GM12892 (cell line): ENCODE measurements at regions not wholly inside any gene's neighbourhood (a gene's known extent, or its start where the extent isn't known, plus 50 kb on each side); places are given as distances from the start of the nearest gene placed in this dataset.

Experiments used
- POLR2A ChIP-seq: IDR thresholded peaks from 2 replicates; pipeline ENCODE4 v1.6.1; 2011; ENCODE audit warnings: low read depth, low read length, control low read depth
- POLR2AphosphoS5 ChIP-seq: IDR thresholded peaks from 2 replicates; pipeline ENCODE4 v1.6.1; 2011; ENCODE audit warnings: low read depth, low read length, control low read depth
- TAF1 ChIP-seq: IDR thresholded peaks from 2 replicates; pipeline ENCODE4 v1.6.1; 2011; ENCODE audit warnings: low read depth, mild to moderate bottlenecking, control low read depth, low read length, borderline replicate concordance

DNA sequence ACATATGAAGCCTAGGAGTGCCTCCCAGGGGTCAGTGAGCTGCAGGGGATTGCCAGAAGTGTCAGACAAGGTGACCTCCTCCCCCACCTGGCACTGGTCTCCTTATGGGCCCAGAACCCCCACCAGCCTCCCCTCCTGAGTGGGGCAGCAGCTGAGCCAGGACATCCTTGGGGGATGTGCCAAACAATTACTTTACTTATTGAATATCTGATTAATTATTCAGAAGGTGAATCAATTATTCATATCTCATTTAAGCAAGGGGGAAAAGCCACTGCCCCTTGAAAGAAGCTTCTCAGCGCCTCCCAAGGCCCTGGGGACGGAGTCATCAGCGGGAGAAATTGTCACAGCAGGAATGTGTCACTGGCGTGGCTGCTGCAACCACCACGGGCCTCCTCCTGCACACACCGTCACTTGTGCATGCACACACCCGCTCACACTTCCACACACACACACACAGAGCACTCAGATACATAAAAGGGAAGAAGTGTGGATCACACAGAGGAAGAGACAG, 123.4 kb upstream of the MAFB start:
- no peak for TF ChIP-seq POLR2A
- TF ChIP-seq POLR2AphosphoS5, result no peak
- no peak for TF ChIP-seq TAF1
